HG02840 (cell line): ENCODE measurements at regions not wholly inside any gene's neighbourhood (a gene's known extent, or its start where the extent isn't known, plus 50 kb on each side); places are given as distances from the start of the nearest gene placed in this dataset.

Source experiments
- ATAC-seq: cut with Tn5 transposase; IDR thresholded peaks from one replicate; pipeline ENCODE4 v1.9.1; 2021; ENCODE audit warnings: mild to moderate bottlenecking, moderate library complexity, moderate number of reproducible peaks; ENCODE audit not compliant: unreplicated experiment, low FRiP score

- ATAC-seq = no peak
Measured at GRCh38 chr5:18195910-18196309, 561.6 kb downstream of the TAF11L14 start.

GRCh38 chr5:18197734-18198133 lies 563.5 kb downstream of the TAF11L14 start:
- no peak for ATAC-seq

GRCh38 chr5:18202164-18202563 lies 567.9 kb downstream of the TAF11L14 start:
- no peak for ATAC-seq

GRCh38 chr5:18203296-18203695 lies 569.0 kb downstream of the TAF11L14 start:
- ATAC-seq = no peak

- ATAC-seq = no peak
Measured at GRCh38 chr5:18213666-18214065, 579.4 kb downstream of the TAF11L14 start.

- no peak for ATAC-seq
Measured at GRCh38 chr5:18216016-18216415, 581.8 kb downstream of the TAF11L14 start.

GRCh38 chr5:18216729-18217128 lies 582.5 kb downstream of the TAF11L14 start:
- ATAC-seq = no peak

- no peak for ATAC-seq
Measured at GRCh38 chr5:18219241-18219640, 585.0 kb downstream of the TAF11L14 start.

- ATAC-seq = no peak
Measured at GRCh38 chr5:18220631-18221030, 586.4 kb downstream of the TAF11L14 start.

GRCh38 chr5:18236386-18236785 lies 602.1 kb downstream of the TAF11L14 start:
- no peak for ATAC-seq

- ATAC-seq = no peak
Measured at GRCh38 chr5:18238321-18238720, 604.1 kb downstream of the TAF11L14 start.

GRCh38 chr5:18240971-18241370 lies 606.7 kb downstream of the TAF11L14 start:
- no peak for ATAC-seq

GRCh38 chr5:18243846-18244245 lies 609.6 kb downstream of the TAF11L14 start:
- ATAC-seq = no peak

GRCh38 chr5:18244309-18244708 lies 610.0 kb downstream of the TAF11L14 start:
- ATAC-seq = no peak

GRCh38 chr5:18252559-18252958 lies 618.3 kb downstream of the TAF11L14 start:
- no peak for ATAC-seq

GRCh38 chr5:18264126-18264882 lies 630.0 kb downstream of the TAF11L14 start:
- ATAC-seq = no peak

- no peak for ATAC-seq
Measured at GRCh38 chr5:18270635-18271338, 636.5 kb downstream of the TAF11L14 start.

- ATAC-seq = no peak
Measured at GRCh38 chr5:18276939-18277338, 642.7 kb downstream of the TAF11L14 start.

GRCh38 chr5:18281947-18282581 lies 647.8 kb downstream of the TAF11L14 start:
- ATAC-seq = no peak

- ATAC-seq = no peak
Measured at GRCh38 chr5:18285257-18285656, 651.0 kb downstream of the TAF11L14 start.

GRCh38 chr5:18292146-18292545 lies 657.9 kb downstream of the TAF11L14 start:
- ATAC-seq = no peak
